ENCODE measurements at regions not wholly inside any gene's neighbourhood (a gene's known extent, or its start where the extent isn't known, plus 50 kb on each side); places are given as distances from the start of the nearest gene placed in this dataset.
"Not testable (repeated sequence)": the region's sequence is repeated elsewhere in the genome, so short reads cannot be mapped to it uniquely, and the experiment has no call there.

- CTCF ChIA-PET: interaction anchor here (0.7 to 1.2 kb wide), 2 partner anchors 14 to 482 kb away, joined by 3 read pairs; no protein-coding TSS in a partner anchor
- POLR2A ChIA-PET; H3K36me3 Mint-ChIP-seq; ATAC-seq; H3K4me1 Mint-ChIP-seq; H3K27ac Mint-ChIP-seq; DNase-seq (ENCODE audit: low spot score); H3K4me3 Mint-ChIP-seq; H3K27me3 Mint-ChIP-seq (ENCODE audit: low read depth): not testable (repeated sequence)
- H3K9me3 Mint-ChIP-seq: peaks cover 18% of the 10 kb centered on the region
Observed at GRCh38 chr15:69617144-69617543, 164.5 kb downstream of the RPLP1 start.

- ChIA-PET CTCF (no interaction called here), POLR2A (no interaction called here)
- Mint-ChIP-seq H3K27ac (no peak overlapping the region), H3K4me1 (no peaks in the 10 kb centered on the region), H3K4me3 (no peak overlapping the region), H3K27me3 (ENCODE audit: low read depth) (peaks cover 6% of the 10 kb centered on the region), H3K36me3 (peaks cover 20% of the 10 kb centered on the region), H3K9me3 (peaks cover 41% of the 10 kb centered on the region)
- ATAC-seq (no peak), DNase-seq (ENCODE audit: low spot score) (no peak)
- TF ChIP-seq NFYB (CRISPR knock-in tag; conservative IDR thresholded peaks at IDR 0.05; ENCODE audit: low read depth): no peak
- no peak for TF ChIP-seq NFATC4 (CRISPR knock-in tag; IDR thresholded peaks at IDR 0.05)
- no peak for TF ChIP-seq CTCF (IDR thresholded peaks at IDR 0.05)
- no peak for TF ChIP-seq ZNF138 (CRISPR knock-in tag; conservative IDR thresholded peaks at IDR 0.05)
- TF ChIP-seq ZNF671 (CRISPR knock-in tag; IDR thresholded peaks at IDR 0.05): no peak
- TF ChIP-seq AFF4 (CRISPR knock-in tag; IDR thresholded peaks at IDR 0.05; ENCODE audit: borderline replicate concordance): no peak
- no peak for TF ChIP-seq ZNF219 (CRISPR knock-in tag; IDR thresholded peaks at IDR 0.05; ENCODE audit: borderline replicate concordance)
- no peak for TF ChIP-seq ETV6 (CRISPR knock-in tag; IDR thresholded peaks at IDR 0.05)
Observed at GRCh38 chr15:69623392-69624154, 171.0 kb downstream of the RPLP1 start.

GRCh38 chr15:69624155-69624520 is 171.5 kb downstream of the RPLP1 start:
- CTCF ChIA-PET: interaction anchor here (0.9 kb wide), 1 partner anchor 131 kb away, joined by 5 read pairs; no protein-coding TSS in a partner anchor
- TF ChIP-seq OVOL2 (CRISPR knock-in tag; IDR thresholded peaks at IDR 0.05; ENCODE audit: borderline replicate concordance) (no peak), IRF2 (CRISPR knock-in tag; IDR thresholded peaks at IDR 0.05; ENCODE audit: borderline replicate concordance, low read depth) (no peak), ARID4B (CRISPR knock-in tag; IDR thresholded peaks at IDR 0.05; ENCODE audit: borderline replicate concordance) (no peak), ZNF281 (CRISPR knock-in tag; IDR thresholded peaks at IDR 0.05) (no peak), TP53 (CRISPR knock-in tag; IDR thresholded peaks at IDR 0.05) (no peak), ZNF121 (CRISPR knock-in tag; IDR thresholded peaks at IDR 0.05) (no peak), SMAD3 (CRISPR knock-in tag; IDR thresholded peaks at IDR 0.05; ENCODE audit: borderline replicate concordance) (no peak), ZNF219 (CRISPR knock-in tag; IDR thresholded peaks at IDR 0.05; ENCODE audit: borderline replicate concordance) (no peak), ZNF425 (CRISPR knock-in tag; conservative IDR thresholded peaks at IDR 0.05) (no peak)

More at GRCh38 chr15:69624155-69624520, 171.5 kb downstream of the RPLP1 start:
- DNase-seq (ENCODE audit: low spot score): no peak
- peaks cover 20% of the 10 kb centered on the region for H3K36me3 Mint-ChIP-seq
- no peak for ATAC-seq
- H3K4me3 Mint-ChIP-seq: no peak overlapping the region
- H3K27me3 Mint-ChIP-seq (ENCODE audit: low read depth): peaks cover 6% of the 10 kb centered on the region
- peaks cover 41% of the 10 kb centered on the region for H3K9me3 Mint-ChIP-seq
- POLR2A ChIA-PET: no interaction called here
- no peaks in the 10 kb centered on the region for H3K4me1 Mint-ChIP-seq
- H3K27ac Mint-ChIP-seq: no peak overlapping the region

All from WTC11 (cell line).